Retinal pigment epithelial cell (primary cell): ENCODE measurements at regions not wholly inside any gene's neighbourhood (a gene's known extent, or its start where the extent isn't known, plus 50 kb on each side); places are given as distances from the start of the nearest gene placed in this dataset.

Experiments used
- DNase-seq: peaks from one replicate; pipeline ENCODE4 v3.0.0-alpha.2; 2010; ENCODE audit warnings: low read depth
- H3K4me3 ChIP-seq: 2 replicates; pipeline ENCODE4 v1.5.1; 2011; ENCODE audit warnings: mild to moderate bottlenecking, low read length, control low read depth, moderate library complexity
- TF ChIP-seq, protein P1 (sequence below): conservative IDR thresholded peaks from 2 replicates; pipeline ENCODE4 v1.5.1; 2011; ENCODE audit warnings: low read depth, low read length, control low read depth, inconsistent platforms

DNA sequence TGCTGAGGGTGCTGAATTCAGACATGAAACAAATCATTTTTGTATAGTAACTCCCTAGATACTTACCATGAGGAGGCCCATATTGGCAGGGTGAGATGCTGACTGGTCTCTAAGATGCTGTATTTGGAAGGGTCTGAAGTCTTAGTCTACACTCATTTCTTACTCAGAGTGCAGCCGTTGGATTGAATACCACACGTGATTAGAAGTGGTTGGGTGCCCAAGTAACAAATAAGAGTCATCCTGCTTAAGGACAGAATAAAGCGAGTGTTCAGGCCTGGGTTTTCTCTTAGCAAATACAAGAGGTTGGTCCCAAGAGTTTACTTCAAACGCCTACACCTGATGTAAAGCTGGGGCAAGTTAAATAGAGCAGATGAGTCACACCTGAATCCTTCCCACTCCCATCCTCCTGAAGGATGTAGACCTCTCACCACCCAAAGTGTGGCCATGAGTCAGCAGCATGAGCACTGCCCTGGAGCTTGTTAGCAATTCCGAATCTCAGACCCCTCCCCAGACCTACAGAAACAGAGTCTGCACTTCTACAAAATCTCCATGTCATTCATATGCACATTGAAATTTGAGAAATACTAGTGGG is 284.6 kb upstream of the CDH5 start:
- no peak for DNase-seq
- TF ChIP-seq, protein P1, sequence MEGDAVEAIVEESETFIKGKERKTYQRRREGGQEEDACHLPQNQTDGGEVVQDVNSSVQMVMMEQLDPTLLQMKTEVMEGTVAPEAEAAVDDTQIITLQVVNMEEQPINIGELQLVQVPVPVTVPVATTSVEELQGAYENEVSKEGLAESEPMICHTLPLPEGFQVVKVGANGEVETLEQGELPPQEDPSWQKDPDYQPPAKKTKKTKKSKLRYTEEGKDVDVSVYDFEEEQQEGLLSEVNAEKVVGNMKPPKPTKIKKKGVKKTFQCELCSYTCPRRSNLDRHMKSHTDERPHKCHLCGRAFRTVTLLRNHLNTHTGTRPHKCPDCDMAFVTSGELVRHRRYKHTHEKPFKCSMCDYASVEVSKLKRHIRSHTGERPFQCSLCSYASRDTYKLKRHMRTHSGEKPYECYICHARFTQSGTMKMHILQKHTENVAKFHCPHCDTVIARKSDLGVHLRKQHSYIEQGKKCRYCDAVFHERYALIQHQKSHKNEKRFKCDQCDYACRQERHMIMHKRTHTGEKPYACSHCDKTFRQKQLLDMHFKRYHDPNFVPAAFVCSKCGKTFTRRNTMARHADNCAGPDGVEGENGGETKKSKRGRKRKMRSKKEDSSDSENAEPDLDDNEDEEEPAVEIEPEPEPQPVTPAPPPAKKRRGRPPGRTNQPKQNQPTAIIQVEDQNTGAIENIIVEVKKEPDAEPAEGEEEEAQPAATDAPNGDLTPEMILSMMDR = no peak
- H3K4me3 ChIP-seq = no peak overlapping the region

DNA sequence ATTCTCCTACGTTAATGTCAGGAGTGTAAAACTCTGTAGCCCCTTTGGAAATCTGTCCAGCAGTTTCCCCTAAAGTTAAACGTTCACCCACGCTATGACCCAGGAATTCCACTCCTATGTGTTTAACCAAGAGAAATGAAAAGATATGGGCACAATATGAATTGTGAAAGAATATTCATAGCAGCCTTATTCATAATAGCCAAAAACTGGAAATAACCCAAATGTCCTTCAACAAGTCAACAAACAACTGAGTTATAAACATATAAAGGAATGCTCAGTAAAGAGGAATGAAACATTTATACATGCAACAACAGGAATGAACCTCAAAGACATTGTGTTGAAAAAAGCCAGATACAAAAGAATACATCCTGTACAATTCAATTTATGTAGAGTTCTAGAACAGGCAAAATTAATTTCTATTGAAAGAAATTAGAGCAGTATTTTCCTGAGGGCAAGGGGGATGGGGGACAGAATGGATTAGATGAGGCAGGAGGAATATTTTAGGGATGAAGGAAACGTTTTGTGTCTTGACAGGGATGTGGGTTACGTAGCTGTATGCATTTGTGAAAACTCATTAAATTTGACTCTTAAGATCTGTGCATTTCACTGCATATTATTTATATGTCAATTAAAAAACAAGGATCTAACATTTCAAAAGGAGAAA is 286.7 kb upstream of the CDH5 start:
- H3K4me3 ChIP-seq = no peak overlapping the region
- DNase-seq = no peak
- TF ChIP-seq, protein P1 = no peak

DNA sequence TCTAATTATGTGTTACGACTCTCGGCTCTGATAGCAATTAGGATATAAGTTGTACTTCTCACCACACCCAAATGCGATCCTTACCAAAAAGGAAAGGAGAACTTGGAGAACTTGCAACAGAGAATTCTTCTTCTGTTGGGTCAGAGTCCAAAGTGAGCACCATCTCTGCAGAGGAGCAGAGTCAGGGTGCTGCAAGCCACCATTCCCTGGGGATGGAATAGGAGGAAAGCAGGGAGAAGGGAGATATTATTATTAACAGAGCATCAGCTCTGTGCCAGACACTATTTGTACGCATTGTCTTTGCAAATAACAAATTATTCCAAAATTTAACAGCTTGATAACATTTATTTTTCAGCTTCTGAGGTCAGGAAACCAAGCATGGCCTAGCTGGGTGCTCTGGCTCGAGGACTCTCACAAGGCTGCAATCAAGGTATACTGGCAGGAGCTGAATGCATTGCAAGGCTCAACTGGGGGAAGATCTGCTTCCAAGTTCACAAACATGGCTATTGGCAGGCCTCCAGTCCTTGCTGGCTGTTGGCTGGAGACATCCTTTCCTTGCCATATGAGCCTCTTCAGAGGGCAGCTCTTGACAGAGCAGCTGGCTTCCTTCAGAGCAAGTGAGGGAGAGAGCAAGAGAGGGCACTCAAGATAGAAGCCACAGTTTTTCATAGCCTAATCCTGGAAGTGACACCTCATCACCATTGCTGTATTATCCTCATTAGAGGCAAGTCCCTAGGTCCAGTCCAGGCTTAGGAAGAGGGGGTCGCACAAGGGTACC is 296.2 kb upstream of the CDH5 start:
- TF ChIP-seq, protein P1 = no peak
- no peak overlapping the region for H3K4me3 ChIP-seq
- no peak for DNase-seq

DNA sequence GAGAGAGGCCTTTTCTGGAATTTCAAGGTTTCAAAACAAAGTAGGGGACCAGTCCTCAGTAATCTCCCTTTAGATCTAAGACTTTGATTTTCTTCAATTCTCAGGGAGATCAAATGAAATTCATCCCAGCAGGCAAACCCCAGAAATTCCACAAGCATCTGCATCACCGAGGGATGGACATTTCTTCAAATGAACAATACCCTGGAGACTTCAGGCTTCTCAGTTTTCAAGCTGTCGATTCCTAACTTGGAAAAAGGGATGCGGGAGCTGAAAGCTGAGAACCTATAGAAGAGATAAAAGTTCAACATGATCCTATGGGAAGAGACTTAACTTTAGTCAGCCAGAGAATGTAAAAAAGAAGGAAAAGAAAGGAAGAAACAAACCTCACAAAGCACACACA is 296.9 kb upstream of the CDH5 start:
- TF ChIP-seq, protein P1 = no peak
- DNase-seq = no peak

DNA sequence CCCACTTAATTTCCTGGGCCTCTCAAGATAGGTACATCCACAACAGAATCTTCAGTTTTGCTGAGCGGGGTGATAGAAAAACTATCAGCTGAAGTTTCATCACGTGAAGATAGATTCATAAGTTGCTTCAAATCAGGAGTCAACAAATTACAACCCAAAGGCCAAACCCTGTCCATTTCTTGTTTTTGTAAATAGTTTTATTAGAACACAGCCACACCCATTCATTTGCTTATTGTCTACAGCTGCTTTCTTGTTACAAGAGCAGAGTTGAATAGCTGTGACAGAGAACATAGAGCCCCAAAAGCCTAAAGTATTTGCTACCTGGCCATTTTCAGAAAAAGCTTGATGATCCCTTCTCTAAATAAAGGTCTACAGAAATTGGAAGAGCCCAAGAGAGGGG is 300.1 kb upstream of the CDH5 start:
- TF ChIP-seq, protein P1 = no peak
- H3K4me3 ChIP-seq = no peak overlapping the region

More for the DNA sequence above, 296.9 kb upstream of the CDH5 start:
- H3K4me3 ChIP-seq = no peak overlapping the region

DNA sequence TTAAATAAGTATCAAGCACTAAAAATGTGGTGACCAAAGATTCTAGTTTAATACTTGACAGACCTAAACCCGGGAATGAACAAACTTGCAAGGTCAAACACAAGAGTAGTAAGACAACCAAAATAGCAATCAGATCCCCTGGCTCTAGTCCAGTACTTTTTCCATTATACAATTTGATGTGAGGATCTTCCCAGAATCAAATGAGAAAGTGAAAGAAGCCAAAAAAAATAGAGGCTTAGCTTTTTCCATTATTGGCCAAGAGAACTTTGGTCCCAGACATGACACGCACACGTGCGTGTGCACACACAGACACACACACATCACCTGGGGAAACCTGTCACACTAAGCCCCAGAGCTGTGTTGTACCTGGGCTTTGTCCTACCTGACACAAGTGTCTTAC is 300.6 kb upstream of the CDH5 start:
- H3K4me3 ChIP-seq = no peak overlapping the region
- DNase-seq = no peak
- TF ChIP-seq, protein P1 = no peak

More for the DNA sequence above, 300.1 kb upstream of the CDH5 start:
- DNase-seq = no peak
